C1 segment of cervical spinal cord (tissue), 14 donors: ENCODE measurements at regions not wholly inside any gene's neighbourhood (a gene's known extent, or its start where the extent isn't known, plus 50 kb on each side); places are given as distances from the start of the nearest gene placed in this dataset.

ENCODE experiments used
- DNase-seq, 14 donors: peaks; one replicate each; lab custom pipeline; 2025; lab: John Stamatoyannopoulos, UW

GRCh38 chr15:35857567-35858226 lies 311.7 kb upstream of the DPH6 start:
- DNase-seq, result no peak

- no peak for DNase-seq
Observed at GRCh38 chr15:35858707-35859106, 312.7 kb upstream of the DPH6 start.

- no peak for DNase-seq
Observed at GRCh38 chr15:35863655-35864054, 317.7 kb upstream of the DPH6 start.

- DNase-seq, result no peak
Observed at GRCh38 chr15:35867356-35867755, 321.4 kb upstream of the DPH6 start.

- DNase-seq, result no peak
Observed at GRCh38 chr15:35871282-35871681, 325.3 kb upstream of the DPH6 start.

- no peak for DNase-seq
Observed at GRCh38 chr15:35871812-35872211, 325.8 kb upstream of the DPH6 start.

DNA sequence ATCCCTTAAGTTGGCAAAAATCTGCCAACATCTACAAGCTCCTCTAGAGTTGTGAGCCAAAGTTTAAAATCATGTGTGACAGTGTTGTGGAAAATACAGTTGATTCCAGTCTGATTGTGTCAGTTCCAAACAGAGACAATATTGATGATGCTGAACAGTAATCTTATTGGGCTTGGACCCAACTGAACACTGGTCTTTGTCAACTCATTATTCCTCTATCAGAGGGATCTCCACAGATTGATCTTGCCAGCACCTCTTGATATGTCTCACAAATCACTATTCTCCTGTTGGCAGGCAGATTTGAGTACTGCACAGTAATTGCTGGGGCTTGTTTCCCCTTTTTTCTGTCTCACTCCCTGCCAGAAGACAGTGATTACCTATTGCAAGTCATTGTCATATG lies 326.6 kb upstream of the DPH6 start:
- DNase-seq, result no peak

- no peak for DNase-seq
Observed at GRCh38 chr15:35874260-35874905, 328.4 kb upstream of the DPH6 start.

GRCh38 chr15:35876762-35877161 lies 330.8 kb upstream of the DPH6 start:
- DNase-seq, result no peak

GRCh38 chr15:35880896-35881295 lies 334.9 kb upstream of the DPH6 start:
- DNase-seq, result no peak

DNA sequence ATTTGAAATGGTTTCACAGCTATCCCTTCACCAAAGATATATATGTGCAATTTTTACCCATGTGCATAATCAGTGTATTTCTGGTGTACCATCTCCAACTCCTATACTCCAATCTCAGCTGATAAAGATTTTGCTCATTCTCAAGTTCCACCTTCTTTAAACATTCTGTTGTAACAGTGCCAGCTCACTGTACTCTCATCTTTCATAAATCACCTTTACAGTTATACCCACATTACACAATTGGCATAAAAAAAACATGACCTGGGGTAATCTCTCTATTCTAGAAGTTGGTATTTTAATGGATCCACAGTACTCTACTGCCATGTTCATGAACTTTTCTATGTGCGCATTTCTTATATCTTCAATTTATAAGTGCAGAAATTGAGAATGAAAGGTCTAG lies 339.9 kb upstream of the DPH6 start:
- DNase-seq, result no peak

DNA sequence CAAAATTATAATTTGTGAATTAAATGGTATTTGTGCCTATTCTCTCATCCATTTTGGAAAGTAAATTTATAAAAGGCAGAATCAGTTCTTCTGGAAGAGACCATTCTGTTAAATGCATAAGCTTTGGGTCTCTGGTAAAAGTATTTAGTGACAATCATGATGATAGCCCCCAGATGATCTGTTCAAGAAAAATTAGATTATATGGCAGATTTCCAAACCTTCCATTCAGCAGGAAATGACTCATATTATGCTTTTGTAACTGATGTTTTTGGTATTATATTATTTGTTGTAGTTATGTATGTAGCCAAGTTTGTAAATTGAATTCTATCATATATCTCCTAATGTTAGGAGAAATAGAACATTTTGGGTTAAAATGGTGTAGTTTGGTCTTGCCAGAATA lies 340.8 kb upstream of the DPH6 start:
- DNase-seq, result no peak

DNA sequence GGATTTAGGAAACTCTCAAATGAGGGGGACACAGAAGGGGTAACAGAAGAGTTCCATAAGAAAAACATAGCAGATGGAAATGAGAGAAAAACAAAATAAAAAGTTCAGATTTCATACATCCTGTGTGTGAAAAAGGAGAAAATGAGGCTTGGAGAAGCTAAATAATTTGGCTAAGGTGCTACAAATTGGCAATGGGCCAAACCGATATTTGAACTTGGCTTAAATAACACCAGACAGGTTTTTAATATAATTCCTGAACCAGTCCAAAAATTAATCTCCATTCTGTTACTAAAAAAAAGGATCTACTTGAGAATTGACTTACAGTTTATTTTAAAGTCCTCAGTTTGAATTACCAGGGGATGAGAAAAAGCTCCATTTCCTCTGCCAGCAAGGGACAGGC lies 342.9 kb upstream of the DPH6 start:
- DNase-seq, result no peak

DNA sequence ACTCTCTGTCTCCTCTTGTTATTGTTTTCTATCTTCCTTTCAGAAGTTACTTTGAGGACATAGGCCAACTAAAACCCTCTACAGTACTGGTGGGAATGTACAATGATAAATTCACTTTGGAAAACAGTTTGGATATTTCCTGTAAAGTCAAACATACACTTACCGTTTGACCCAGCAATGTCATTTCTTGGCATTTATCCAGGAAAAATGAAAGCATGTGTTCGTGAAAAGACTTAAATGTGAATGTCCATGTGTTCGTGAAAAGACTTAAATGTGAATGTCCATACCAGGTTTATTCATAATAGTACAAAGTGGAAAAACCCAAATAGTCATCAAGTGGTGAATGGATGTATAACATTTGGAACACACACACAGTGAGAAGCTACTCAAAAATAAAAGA lies 361.5 kb upstream of the DPH6 start:
- DNase-seq, result no peak

GRCh38 chr15:35909414-35909813 lies 363.4 kb upstream of the DPH6 start:
- no peak for DNase-seq

GRCh38 chr15:35910227-35910626 lies 364.3 kb upstream of the DPH6 start:
- no peak for DNase-seq

DNA sequence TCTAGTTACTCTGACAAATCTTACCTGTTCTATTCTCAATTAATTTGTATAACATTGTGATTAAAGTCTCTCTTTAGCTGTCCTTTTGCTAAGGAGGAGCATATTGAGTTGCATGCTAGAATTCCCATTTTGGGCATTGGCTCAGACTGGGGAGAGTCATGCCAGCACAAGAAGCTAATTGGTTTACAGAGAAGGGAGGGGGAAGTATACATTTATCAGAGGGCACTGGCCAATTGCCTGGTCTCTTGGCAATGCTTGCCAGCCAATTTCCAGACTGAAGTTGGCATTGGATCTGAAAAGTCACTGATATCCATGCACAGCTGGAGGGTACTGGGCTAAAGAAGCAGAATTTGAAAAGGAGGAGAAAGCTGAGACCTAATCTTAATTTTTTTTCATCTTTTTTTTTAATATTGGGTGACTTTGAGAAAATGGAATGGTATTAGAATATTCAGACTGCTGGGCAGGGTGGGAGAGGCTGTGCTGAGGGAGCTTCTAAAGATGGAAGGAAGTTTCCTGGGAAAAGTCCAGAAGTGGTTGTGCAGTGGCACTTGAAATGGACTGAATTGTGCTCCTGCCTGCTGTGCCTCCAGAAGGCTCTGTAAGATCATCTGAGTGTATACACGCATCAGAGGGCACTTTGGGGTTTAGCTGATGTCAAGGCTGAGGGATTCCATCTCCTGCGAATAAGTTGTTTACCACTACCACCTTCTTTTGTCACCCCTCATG lies 365.2 kb upstream of the DPH6 start:
- no peak for DNase-seq

DNA sequence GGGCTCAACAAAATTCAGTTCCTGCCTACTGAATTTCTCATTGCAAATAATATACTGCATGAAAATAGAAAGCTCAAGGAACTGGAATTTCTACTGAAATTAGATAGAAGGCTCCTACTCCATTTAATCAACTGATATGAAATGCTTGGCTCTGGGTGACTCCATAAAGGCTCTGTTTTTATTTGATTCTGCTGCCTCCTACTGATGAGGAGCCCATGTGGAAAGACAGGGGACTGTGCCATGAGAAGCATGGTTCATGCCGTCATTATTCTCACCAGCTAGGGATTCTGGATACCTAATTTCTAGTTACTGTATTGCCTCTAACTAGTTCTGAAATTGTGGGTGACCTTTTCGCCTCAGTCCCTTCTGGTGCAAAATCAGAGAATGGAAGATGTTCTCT lies 366.2 kb upstream of the DPH6 start:
- no peak for DNase-seq

DNA sequence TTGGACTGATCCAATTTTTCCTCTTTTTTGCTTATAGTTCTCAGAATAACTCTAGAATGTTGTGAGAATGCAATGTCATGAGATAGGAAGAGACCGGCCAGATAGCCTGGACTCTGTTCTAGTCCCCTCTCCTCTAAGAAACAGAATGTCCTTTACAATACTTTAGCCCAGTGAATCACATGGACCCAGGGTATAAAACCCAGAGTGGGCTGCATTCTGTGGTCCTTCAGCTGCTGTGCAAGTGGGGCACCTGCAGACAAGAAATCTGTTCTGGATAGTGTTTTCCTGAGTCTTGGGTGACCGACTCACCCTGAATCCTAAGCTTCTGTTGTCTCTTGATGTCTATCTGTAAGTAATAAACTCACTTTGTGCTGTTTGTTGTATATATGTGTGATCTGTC lies 368.6 kb upstream of the DPH6 start:
- no peak for DNase-seq

DNA sequence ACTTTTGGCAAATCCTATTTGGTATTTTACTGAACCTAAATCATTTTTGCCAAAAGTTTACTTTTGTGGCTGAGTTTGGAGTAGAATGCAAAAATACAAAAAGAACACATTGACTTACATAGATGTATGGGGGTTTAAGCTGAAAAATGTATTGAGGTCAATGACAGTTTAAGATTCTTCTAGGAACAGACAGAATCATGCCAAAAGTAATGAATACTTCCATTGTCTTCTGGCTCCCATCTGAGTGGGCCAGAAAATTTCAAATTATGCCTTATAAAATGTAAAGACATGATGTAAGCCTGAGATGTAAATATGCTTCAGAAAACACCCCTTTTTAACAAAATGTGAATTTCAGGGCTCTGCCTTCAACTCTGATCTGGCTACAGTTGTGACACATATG lies 375.1 kb upstream of the DPH6 start:
- no peak for DNase-seq

- no peak for DNase-seq
Observed at GRCh38 chr15:35925275-35926006, 379.5 kb upstream of the DPH6 start.

GRCh38 chr15:35926007-35926380 lies 380.0 kb upstream of the DPH6 start:
- DNase-seq, result no peak
